PC-3 (cell line): ENCODE measurements at regions not wholly inside any gene's neighbourhood (a gene's known extent, or its start where the extent isn't known, plus 50 kb on each side); places are given as distances from the start of the nearest gene placed in this dataset.

ENCODE experiments used
- ATAC-seq: fragments of 200-7000 bp; cut with Tn5 transposase; 2 replicates; pipeline ENCODE4 v1.9.1; 2020; ENCODE audit warnings: mild to moderate bottlenecking, moderate library complexity
- BruUV-seq: library from RNA; stranded (reverse); fragments of 400-500 nt; replicated peaks from 2 replicates; lab custom pipeline; 2021; lab: Mats Ljungman, UMichigan
- CTCF ChIA-PET: fragments of 300-600 bp; sonication (Branson Sonifier 250); formaldehyde crosslinking; loops from one replicate; lab custom pipeline; 2022; ENCODE audit warnings: antibody characterized with exemption; lab: Charles Lee
- POLR2A ChIA-PET: fragments of 300-600 bp; sonication (Branson Sonifier 250); formaldehyde crosslinking; loops from one replicate; lab custom pipeline; 2022; ENCODE audit warnings: antibody characterized with exemption; ENCODE audit not compliant: unreplicated experiment; lab: Charles Lee
- DNase-seq: peaks from one replicate; pipeline ENCODE4 v3.0.0-alpha.2; 2015
- H2AFZ ChIP-seq: fragments of 300-600 bp; sonication (generic); 2 replicates; pipeline ENCODE4 v1.6.0; 2016; ENCODE audit warnings: antibody characterized with exemption, low read length
- H3F3A ChIP-seq: fragments of 300-600 bp; sonication (generic); one replicate; pipeline ENCODE4 v1.6.0; 2017; ENCODE audit warnings: antibody characterized with exemption, low read length, control low read depth, mild to moderate bottlenecking; ENCODE audit not compliant: unreplicated experiment
- H3K27ac ChIP-seq: fragments of 300-600 bp; sonication (generic); 2 replicates; pipeline ENCODE4 v1.5.1; 2016; ENCODE audit warnings: mild to moderate bottlenecking, low read length
- H3K27me3 ChIP-seq: fragments of 300-600 bp; sonication (generic); 2 replicates; pipeline ENCODE4 v1.6.1; 2016; ENCODE audit warnings: low read length, mixed read lengths
- H3K36me3 ChIP-seq: fragments of 300-600 bp; sonication (generic); 2 replicates; pipeline ENCODE4 v1.6.1; 2016; ENCODE audit warnings: low read depth, mixed run types, low read length, mixed read lengths
- H3K4me1 ChIP-seq: fragments of 300-600 bp; sonication (generic); 2 replicates; pipeline ENCODE4 v1.5.1; 2016; ENCODE audit warnings: low read length; ENCODE audit not compliant: insufficient read depth
- H3K4me2 ChIP-seq: fragments of 300-600 bp; sonication (generic); 2 replicates; pipeline ENCODE4 v1.6.0; 2016; ENCODE audit warnings: low read length
- H3K4me3 ChIP-seq: fragments of 300-600 bp; sonication (generic); 2 replicates; pipeline ENCODE4 v1.5.1; 2016; ENCODE audit warnings: mild to moderate bottlenecking, low read length, mixed read lengths
- H3K79me2 ChIP-seq: fragments of 300-600 bp; sonication (generic); 2 replicates; pipeline ENCODE4 v1.6.1; 2017; ENCODE audit warnings: low read length, mixed read lengths
- H3K9ac ChIP-seq: fragments of 300-600 bp; sonication (generic); 2 replicates; pipeline ENCODE4 v1.6.0; 2016; ENCODE audit warnings: mild to moderate bottlenecking, low read length
- H3K9me2 ChIP-seq: fragments of 300-600 bp; sonication (generic); replicated peaks from 2 replicates; pipeline ENCODE4 v1.6.1; 2016; ENCODE audit warnings: mixed run types, low read length, mixed read lengths
- H3K9me3 ChIP-seq: fragments of 300-600 bp; sonication (generic); 2 replicates; pipeline ENCODE4 v1.6.1; 2016; ENCODE audit warnings: low read length, mixed read lengths
- H4K20me1 ChIP-seq: fragments of 300-600 bp; sonication (generic); 2 replicates; pipeline ENCODE4 v1.6.1; 2016; ENCODE audit warnings: low read length, mixed read lengths
- EZH2 ChIP-seq: fragments of 300-600 bp; sonication (generic); IDR thresholded peaks from one replicate; pipeline ENCODE4 v1.6.1; 2017; ENCODE audit warnings: antibody characterized with exemption, mild to moderate bottlenecking, low read length; ENCODE audit not compliant: unreplicated experiment
- EZH2phosphoT487 ChIP-seq: fragments of 300-600 bp; sonication (generic); IDR thresholded peaks from 2 replicates; pipeline ENCODE4 v1.6.1; 2018; ENCODE audit warnings: mild to moderate bottlenecking, antibody characterized with exemption, low read length, borderline replicate concordance
- intact Hi-C: fragments of 100-400 bp; cut with micrococcal nuclease; formaldehyde crosslinking; loops from 2 replicates; pipeline ENCODE4 v1.9.0; 2023
- TF ChIP-seq, protein P1 (sequence below): fragments of 300-600 bp; sonication (generic); conservative IDR thresholded peaks from 2 replicates; pipeline ENCODE4 v1.5.1; 2017; ENCODE audit warnings: antibody characterized with exemption, low read depth, mild to moderate bottlenecking, low read length

DNA sequence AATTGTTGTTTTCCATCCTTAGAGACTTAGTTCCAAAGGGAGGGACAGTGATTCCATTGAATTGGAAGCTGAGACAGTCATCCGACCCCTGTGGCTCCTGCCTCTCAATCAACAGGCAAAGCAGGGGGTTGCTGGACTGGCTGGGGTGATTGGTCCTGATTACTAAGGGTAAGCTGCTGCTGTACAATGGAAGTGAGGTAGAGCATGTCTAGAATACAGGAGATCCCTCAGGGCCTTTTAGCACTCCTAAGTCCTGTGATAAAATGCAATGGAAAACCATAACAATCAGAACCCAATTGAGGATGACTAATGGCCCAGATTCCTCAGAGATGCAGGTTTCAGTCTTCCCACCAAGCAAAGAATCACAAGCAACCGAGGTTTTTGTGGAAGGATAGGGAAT, 127.6 kb downstream of the AASDH start:
- intact Hi-C loops, result no loop called here
- CTCF ChIA-PET, result no interaction called here
- no peak for DNase-seq
- Histone ChIP-seq H3K27me3 (peaks cover 6% of the 10 kb centered on the region; the same call in 1 of the 2 replicates), H3K9me2 (no peaks in the 10 kb centered on the region), H3K4me2 (no peak overlapping the region), H3K9me3 (no peaks in the 10 kb centered on the region), H4K20me1 (no peaks in the 10 kb centered on the region), H3K4me1 (no peaks in the 10 kb centered on the region), H3K9ac (no peak overlapping the region), H3K36me3 (no peaks in the 10 kb centered on the region), H3K27ac (no peak overlapping the region), H3K79me2 (no peaks in the 10 kb centered on the region), H2AFZ (no peak overlapping the region), H3F3A (no peaks in the 10 kb centered on the region), H3K4me3 (no peak overlapping the region)
- ATAC-seq, result no peak
- no peak for TF ChIP-seq EZH2phosphoT487
- no peak for TF ChIP-seq EZH2
- TF ChIP-seq, protein P1, sequence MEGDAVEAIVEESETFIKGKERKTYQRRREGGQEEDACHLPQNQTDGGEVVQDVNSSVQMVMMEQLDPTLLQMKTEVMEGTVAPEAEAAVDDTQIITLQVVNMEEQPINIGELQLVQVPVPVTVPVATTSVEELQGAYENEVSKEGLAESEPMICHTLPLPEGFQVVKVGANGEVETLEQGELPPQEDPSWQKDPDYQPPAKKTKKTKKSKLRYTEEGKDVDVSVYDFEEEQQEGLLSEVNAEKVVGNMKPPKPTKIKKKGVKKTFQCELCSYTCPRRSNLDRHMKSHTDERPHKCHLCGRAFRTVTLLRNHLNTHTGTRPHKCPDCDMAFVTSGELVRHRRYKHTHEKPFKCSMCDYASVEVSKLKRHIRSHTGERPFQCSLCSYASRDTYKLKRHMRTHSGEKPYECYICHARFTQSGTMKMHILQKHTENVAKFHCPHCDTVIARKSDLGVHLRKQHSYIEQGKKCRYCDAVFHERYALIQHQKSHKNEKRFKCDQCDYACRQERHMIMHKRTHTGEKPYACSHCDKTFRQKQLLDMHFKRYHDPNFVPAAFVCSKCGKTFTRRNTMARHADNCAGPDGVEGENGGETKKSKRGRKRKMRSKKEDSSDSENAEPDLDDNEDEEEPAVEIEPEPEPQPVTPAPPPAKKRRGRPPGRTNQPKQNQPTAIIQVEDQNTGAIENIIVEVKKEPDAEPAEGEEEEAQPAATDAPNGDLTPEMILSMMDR, result no peak
- BruUV-seq, result no TSS peak
- POLR2A ChIA-PET, result no interaction called here

GRCh38 chr4:56255820-56256219, 131.5 kb downstream of the AASDH start:
- BruUV-seq, result no TSS peak
- ATAC-seq, result no peak
- H4K20me1 ChIP-seq, result no peaks in the 10 kb centered on the region
- TF ChIP-seq EZH2 (no peak), EZH2phosphoT487 (no peak)
- TF ChIP-seq, protein P1, result no peak
- H3K27ac ChIP-seq, result no peak overlapping the region
- POLR2A ChIA-PET, result no interaction called here
- CTCF ChIA-PET, result no interaction called here
- no peak overlapping the region for H3K4me2 ChIP-seq
- no peak overlapping the region for H3K4me3 ChIP-seq
- peaks cover 21% of the 10 kb centered on the region; the same call in 1 of the 2 replicates for H3K27me3 ChIP-seq
- no peaks in the 10 kb centered on the region for H3K79me2 ChIP-seq
- intact Hi-C loops, result no loop called here
- H3K9me2 ChIP-seq, result no peaks in the 10 kb centered on the region
- no peak overlapping the region for H3K9ac ChIP-seq
- H3F3A ChIP-seq, result no peaks in the 10 kb centered on the region
- H3K9me3 ChIP-seq, result no peaks in the 10 kb centered on the region
- no peaks in the 10 kb centered on the region for H3K36me3 ChIP-seq
- H2AFZ ChIP-seq, result no peak overlapping the region
- no peak for DNase-seq
- no peaks in the 10 kb centered on the region for H3K4me1 ChIP-seq

DNA sequence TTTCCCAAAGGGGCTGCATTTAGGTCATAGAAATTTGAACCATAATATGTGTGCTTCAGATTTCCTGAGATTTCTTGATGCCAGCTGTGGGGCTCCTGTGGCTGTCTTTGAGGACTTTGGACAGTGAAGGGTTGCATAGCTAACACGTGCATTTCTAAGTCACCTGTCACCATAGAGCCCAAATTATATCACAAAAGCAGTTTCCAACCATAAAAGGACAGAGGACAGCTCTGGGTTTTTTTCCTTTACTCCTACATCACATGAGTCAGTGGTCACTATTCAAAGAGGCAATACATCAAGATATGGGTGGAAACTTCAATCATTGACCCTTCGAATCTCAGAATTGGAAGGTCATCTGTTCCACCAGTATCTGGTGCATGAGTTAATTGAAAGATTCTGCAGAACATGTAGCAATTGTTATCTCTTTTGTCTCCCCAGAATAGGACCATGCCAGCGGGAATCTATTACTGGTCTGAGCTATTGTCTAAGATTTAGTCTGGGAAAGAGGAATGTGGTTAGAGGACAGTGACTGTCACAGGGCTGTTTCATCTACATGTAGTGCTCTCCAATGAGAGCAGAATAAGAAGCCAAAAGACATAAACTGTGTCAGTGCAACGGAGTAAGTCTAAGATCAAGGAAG, 133.5 kb downstream of the AASDH start:
- Histone ChIP-seq H3K9ac (no peak overlapping the region), H3K79me2 (no peaks in the 10 kb centered on the region), H2AFZ (no peak overlapping the region), H3K27ac (no peak overlapping the region), H4K20me1 (no peaks in the 10 kb centered on the region), H3K4me3 (no peak overlapping the region), H3K4me1 (no peaks in the 10 kb centered on the region), H3K36me3 (no peaks in the 10 kb centered on the region), H3K4me2 (no peak overlapping the region), H3K27me3 (peaks cover 21% of the 10 kb centered on the region; the same call in 1 of the 2 replicates), H3K9me2 (no peaks in the 10 kb centered on the region), H3F3A (no peaks in the 10 kb centered on the region), H3K9me3 (no peaks in the 10 kb centered on the region)
- no TSS peak for BruUV-seq
- ChIA-PET POLR2A (no interaction called here), CTCF (no interaction called here)
- ATAC-seq, result no peak
- intact Hi-C loops, result no loop called here
- TF ChIP-seq EZH2phosphoT487, result no peak
- TF ChIP-seq, protein P1, result no peak
- TF ChIP-seq EZH2, result no peak
- DNase-seq, result no peak
